GM12878 (cell line): ENCODE measurements at regions not wholly inside any gene's neighbourhood (a gene's known extent, or its start where the extent isn't known, plus 50 kb on each side); places are given as distances from the start of the nearest gene placed in this dataset.

Source experiments
- ATAC-seq: fragments of 200-7000 bp; cut with Tn5 transposase; 3 replicates; pipeline ENCODE4 v1.9.1; 2020; ENCODE audit warnings: mild to moderate bottlenecking, moderate library complexity
- BruUV-seq: library from RNA; stranded (reverse); fragments of 400-500 nt; replicated peaks from 2 replicates; lab custom pipeline; 2021; lab: Mats Ljungman, UMichigan
- CTCF ChIA-PET: fragments of 300-600 bp; sonication (Branson Sonifier 250); formaldehyde crosslinking; extraction: SDS; loops from one replicate; lab custom pipeline; 2021; ENCODE audit warnings: inconsistent platforms; lab: Yijun Ruan, JAX
- POLR2A ChIA-PET: fragments of 350-600 bp; formaldehyde crosslinking; extraction: SDS; loops from one replicate; lab custom pipeline; 2021; ENCODE audit warnings: inconsistent platforms; lab: Charles Lee
- RAD21 ChIA-PET: fragments of 300-600 bp; sonication (Branson Sonifier 250); formaldehyde crosslinking; loops from one replicate; lab custom pipeline; 2023; ENCODE audit warnings: antibody characterized with exemption; ENCODE audit not compliant: unreplicated experiment; lab: Charles Lee
- SMC1A ChIA-PET: fragments of 300-600 bp; sonication (Branson Sonifier 250); formaldehyde crosslinking; loops from one replicate; lab custom pipeline; 2023; ENCODE audit not compliant: unreplicated experiment, uncharacterized antibody; lab: Charles Lee
- DNase-seq: peaks from one replicate; pipeline ENCODE4 v3.0.0-alpha.2; 2011; ENCODE audit warnings: low read depth, low spot score
- FAIRE-seq: peaks from 3 replicates; lab custom pipeline; 2011; peaks lifted over from hg19 to GRCh38; lab: Jason Lieb, UNC
- H2AFZ ChIP-seq: 2 replicates; pipeline ENCODE4 v1.6.0; 2011; ENCODE audit warnings: low read depth, low read length, control low read depth; ENCODE audit not compliant: control insufficient read depth
- H3K27ac ChIP-seq: 2 replicates; pipeline ENCODE4 v1.5.1; 2011; ENCODE audit warnings: control low read depth; ENCODE audit not compliant: control insufficient read depth, insufficient read depth
- H3K27me3 ChIP-seq, 2 experiments: replicated peaks in 1 of 2; 2 replicates each; pipeline versions ENCODE4 v1.6.0 to v1.6.1; 2011; ENCODE audit warnings: low read length in 1 of 2; ENCODE audit not compliant: control insufficient read depth in 2 of 2, insufficient read depth in 2 of 2
- H3K36me3 ChIP-seq, 2 experiments: 2 replicates each; pipeline ENCODE4 v1.5.1; 2011; ENCODE audit warnings: low read length in 1 of 2; ENCODE audit not compliant: control insufficient read depth in 2 of 2, insufficient read depth in 2 of 2
- H3K4me1 ChIP-seq: 2 replicates; pipeline ENCODE4 v1.6.1; 2011; ENCODE audit warnings: mild to moderate bottlenecking, low read length, moderate library complexity, mixed read lengths; ENCODE audit not compliant: control insufficient read depth, insufficient read depth
- H3K4me2 ChIP-seq: 2 replicates; pipeline ENCODE4 v1.6.0; 2011; ENCODE audit warnings: control low read depth; ENCODE audit not compliant: control insufficient read depth, insufficient read depth
- H3K4me3 ChIP-seq: fragments of 200-600 bp; sonication (generic); 2 replicates; pipeline ENCODE4 v1.5.1; 2016
- H3K79me2 ChIP-seq: 2 replicates; pipeline ENCODE4 v1.6.0; 2011; ENCODE audit warnings: low read length; ENCODE audit not compliant: control insufficient read depth, insufficient read depth
- H3K9ac ChIP-seq: 2 replicates; pipeline ENCODE4 v1.8.0; 2011; ENCODE audit warnings: low read length, control low read depth, mixed read lengths; ENCODE audit not compliant: control insufficient read depth, insufficient read depth
- H3K9me3 ChIP-seq: replicated peaks from 3 replicates; pipeline ENCODE4 v1.5.1; 2011; ENCODE audit warnings: mild to moderate bottlenecking, low read length; ENCODE audit not compliant: control insufficient read depth, insufficient read depth
- H4K20me1 ChIP-seq: 2 replicates; pipeline ENCODE4 v1.6.0; 2011; ENCODE audit not compliant: control insufficient read depth, insufficient read depth
- CBX3 ChIP-seq: fragments of 200-600 bp; sonication (generic); IDR thresholded peaks from 2 replicates; pipeline ENCODE4 v1.6.1; 2016; ENCODE audit warnings: low read depth, borderline replicate concordance
- CREB1 ChIP-seq: IDR thresholded peaks from 2 replicates; pipeline ENCODE4 v1.6.1; 2012; ENCODE audit warnings: low read depth, mild to moderate bottlenecking, inconsistent platforms
- CUX1 ChIP-seq: IDR thresholded peaks from 2 replicates; pipeline ENCODE4 v1.6.1; 2012; ENCODE audit warnings: improper control_type of control experiment, low read depth, low read length; ENCODE audit not compliant: insufficient replicate concordance
- FOS ChIP-seq: IDR thresholded peaks from 3 replicates; pipeline ENCODE4 v1.6.1; 2011; ENCODE audit warnings: borderline replicate concordance; ENCODE audit not compliant: insufficient read length; ENCODE audit errors: extremely low read depth
- FOXK2 ChIP-seq: fragments of 450-650 bp; IDR thresholded peaks from 2 replicates; pipeline ENCODE4 v1.6.1; 2017; ENCODE audit warnings: mild to moderate bottlenecking, moderate library complexity
- KAT2A ChIP-seq: conservative IDR thresholded peaks from 2 replicates; pipeline ENCODE4 v1.6.1; 2011; ENCODE audit warnings: low read depth, low read length; ENCODE audit not compliant: control insufficient read depth
- MEF2A ChIP-seq: IDR thresholded peaks from 2 replicates; pipeline ENCODE4 v1.6.1; 2011; ENCODE audit warnings: low read depth, mild to moderate bottlenecking, low read length, moderate library complexity; ENCODE audit not compliant: insufficient read depth
- NR2C1 ChIP-seq: fragments of 450-650 bp; IDR thresholded peaks from 2 replicates; pipeline ENCODE4 v1.6.1; 2017; ENCODE audit warnings: antibody characterized with exemption, mild to moderate bottlenecking, moderate library complexity
- NR2C2 ChIP-seq: IDR thresholded peaks from 2 replicates; pipeline ENCODE4 v1.6.1; 2011; ENCODE audit warnings: borderline replicate concordance, low read depth; ENCODE audit not compliant: control insufficient read depth, insufficient read length
- PKNOX1 ChIP-seq: fragments of 450-650 bp; IDR thresholded peaks from 2 replicates; pipeline ENCODE4 v1.6.1; 2016; ENCODE audit warnings: mild to moderate bottlenecking
- PML ChIP-seq: IDR thresholded peaks from 2 replicates; pipeline ENCODE4 v1.6.1; 2012; ENCODE audit warnings: low read length, inconsistent platforms
- RB1 ChIP-seq: fragments of 450-650 bp; formaldehyde crosslinking; IDR thresholded peaks from 2 replicates; pipeline ENCODE4 v1.6.1; 2017; ENCODE audit warnings: mild to moderate bottlenecking, borderline replicate concordance
- SP1 ChIP-seq: IDR thresholded peaks from one replicate; pipeline ENCODE4 v1.6.1; 2011; ENCODE audit warnings: low read depth, low read length
- SUZ12 ChIP-seq: fragments of 200-600 bp; sonication (generic); IDR thresholded peaks from one replicate; pipeline ENCODE4 v1.6.1; 2018; ENCODE audit warnings: antibody characterized with exemption, mild to moderate bottlenecking; ENCODE audit not compliant: unreplicated experiment
- TARDBP ChIP-seq: IDR thresholded peaks from 2 replicates; pipeline ENCODE4 v1.6.1; 2016; ENCODE audit warnings: borderline replicate concordance
- TBL1XR1 ChIP-seq: IDR thresholded peaks from 2 replicates; pipeline ENCODE4 v1.6.1; 2012; ENCODE audit warnings: low read depth, low read length, improper control_type of control experiment
- ZBED1 ChIP-seq: IDR thresholded peaks from 2 replicates; pipeline ENCODE4 v1.6.1; 2016; ENCODE audit warnings: borderline replicate concordance
- ZNF622 ChIP-seq: fragments of 450-650 bp; IDR thresholded peaks from 2 replicates; pipeline ENCODE4 v1.6.1; 2017; ENCODE audit warnings: mild to moderate bottlenecking, inconsistent platforms
- WGBS: methylation state at CpG from one replicate; pipeline ENCODE4 v1.1.6; 2016; ENCODE audit warnings: low lambda C conversion rate; ENCODE audit not compliant: insufficient replicate concordance, insufficient coverage; ENCODE audit errors: missing lambda C conversion rate; 5-methylcytosine and 5-hydroxymethylcytosine counted together
- in situ Hi-C: fragments of 300-500 bp; cut with MboI; formaldehyde crosslinking; loops from 9 replicates; pipeline ENCODE4 v1.14.3; 2018; ENCODE audit warnings: mixed read lengths
- intact Hi-C: fragments of 100-400 bp; cut with micrococcal nuclease; formaldehyde crosslinking; loops from one replicate; pipeline ENCODE4 v1.14.2; 2022; ENCODE audit not compliant: unreplicated experiment

- no peaks in the 10 kb centered on the region for H3K9me3 ChIP-seq
- H3K4me2 ChIP-seq, result no peak overlapping the region
- POLR2A ChIA-PET, result no interaction called here
- RAD21 ChIA-PET, result no interaction called here
- WGBS, result 2% methylated on average over 3 of the region's 3 CpGs
- no peak for TF ChIP-seq PKNOX1
- no peak for TF ChIP-seq CUX1
- TF ChIP-seq TARDBP, result no peak
- TF ChIP-seq TBL1XR1, result no peak
- no peak for TF ChIP-seq NR2C2
- no peak for TF ChIP-seq NR2C1
- no peak for TF ChIP-seq FOS
- no peak for TF ChIP-seq CBX3
- TF ChIP-seq FOXK2, result no peak
- no peak for TF ChIP-seq RB1
- TF ChIP-seq MEF2A, result no peak
- no peak for TF ChIP-seq CREB1
- no peak for TF ChIP-seq KAT2A
- TF ChIP-seq PML, result no peak
- TF ChIP-seq SP1, result no peak
- no peak for TF ChIP-seq ZNF622
- TF ChIP-seq SUZ12, result no peak
- no peak for TF ChIP-seq ZBED1
- no peak for DNase-seq
- CTCF ChIA-PET, result no interaction called here
- ATAC-seq, result no peak
- H3K36me3 ChIP-seq, result no peaks in the 10 kb centered on the region
- H2AFZ ChIP-seq, result no peak overlapping the region
- H3K27me3 ChIP-seq, result no peaks in the 10 kb centered on the region
- no peaks in the 10 kb centered on the region for H4K20me1 ChIP-seq
- no TSS peak for BruUV-seq
- FAIRE-seq, result no peak
- H3K9ac ChIP-seq, result no peak overlapping the region
- H3K4me1 ChIP-seq, result no peaks in the 10 kb centered on the region
- no peak overlapping the region for H3K4me3 ChIP-seq
- H3K27ac ChIP-seq, result no peak overlapping the region
- intact Hi-C loops, result no loop called here
- no peaks in the 10 kb centered on the region for H3K79me2 ChIP-seq
- SMC1A ChIA-PET, result no interaction called here
- in situ Hi-C loops, result no loop called here
Observed at GRCh38 chr11:25536289-25536688, 795.6 kb upstream of the ANO3 start.
